GM12878 (cell line): ENCODE measurements at regions not wholly inside any gene's neighbourhood (a gene's known extent, or its start where the extent isn't known, plus 50 kb on each side); places are given as distances from the start of the nearest gene placed in this dataset.

ENCODE experiments used
- ATAC-seq: fragments of 200-7000 bp; cut with Tn5 transposase; 3 replicates; pipeline ENCODE4 v1.9.1; 2020; ENCODE audit warnings: mild to moderate bottlenecking, moderate library complexity
- BruUV-seq: library from RNA; stranded (reverse); fragments of 400-500 nt; replicated peaks from 2 replicates; lab custom pipeline; 2021; lab: Mats Ljungman, UMichigan
- CTCF ChIA-PET: fragments of 300-600 bp; sonication (Branson Sonifier 250); formaldehyde crosslinking; extraction: SDS; loops from one replicate; lab custom pipeline; 2021; ENCODE audit warnings: inconsistent platforms; lab: Yijun Ruan, JAX
- POLR2A ChIA-PET: fragments of 350-600 bp; formaldehyde crosslinking; extraction: SDS; loops from one replicate; lab custom pipeline; 2021; ENCODE audit warnings: inconsistent platforms; lab: Charles Lee
- RAD21 ChIA-PET: fragments of 300-600 bp; sonication (Branson Sonifier 250); formaldehyde crosslinking; loops from one replicate; lab custom pipeline; 2023; ENCODE audit warnings: antibody characterized with exemption; ENCODE audit not compliant: unreplicated experiment; lab: Charles Lee
- SMC1A ChIA-PET: fragments of 300-600 bp; sonication (Branson Sonifier 250); formaldehyde crosslinking; loops from one replicate; lab custom pipeline; 2023; ENCODE audit not compliant: unreplicated experiment, uncharacterized antibody; lab: Charles Lee
- DNase-seq: peaks from one replicate; pipeline ENCODE4 v3.0.0-alpha.2; 2011; ENCODE audit warnings: low read depth, low spot score
- FAIRE-seq: peaks from 3 replicates; lab custom pipeline; 2011; peaks lifted over from hg19 to GRCh38; lab: Jason Lieb, UNC
- H2AFZ ChIP-seq: 2 replicates; pipeline ENCODE4 v1.6.0; 2011; ENCODE audit warnings: low read depth, low read length, control low read depth; ENCODE audit not compliant: control insufficient read depth
- H3K27ac ChIP-seq: 2 replicates; pipeline ENCODE4 v1.5.1; 2011; ENCODE audit warnings: control low read depth; ENCODE audit not compliant: control insufficient read depth, insufficient read depth
- H3K27me3 ChIP-seq, 2 experiments: replicated peaks in 1 of 2; 2 replicates each; pipeline versions ENCODE4 v1.6.0 to v1.6.1; 2011; ENCODE audit warnings: low read length in 1 of 2; ENCODE audit not compliant: control insufficient read depth in 2 of 2, insufficient read depth in 2 of 2
- H3K36me3 ChIP-seq, 2 experiments: 2 replicates each; pipeline ENCODE4 v1.5.1; 2011; ENCODE audit warnings: low read length in 1 of 2; ENCODE audit not compliant: control insufficient read depth in 2 of 2, insufficient read depth in 2 of 2
- H3K4me1 ChIP-seq: 2 replicates; pipeline ENCODE4 v1.6.1; 2011; ENCODE audit warnings: mild to moderate bottlenecking, low read length, moderate library complexity, mixed read lengths; ENCODE audit not compliant: control insufficient read depth, insufficient read depth
- H3K4me2 ChIP-seq: 2 replicates; pipeline ENCODE4 v1.6.0; 2011; ENCODE audit warnings: control low read depth; ENCODE audit not compliant: control insufficient read depth, insufficient read depth
- H3K4me3 ChIP-seq: fragments of 200-600 bp; sonication (generic); 2 replicates; pipeline ENCODE4 v1.5.1; 2016
- H3K79me2 ChIP-seq: 2 replicates; pipeline ENCODE4 v1.6.0; 2011; ENCODE audit warnings: low read length; ENCODE audit not compliant: control insufficient read depth, insufficient read depth
- H3K9ac ChIP-seq: 2 replicates; pipeline ENCODE4 v1.8.0; 2011; ENCODE audit warnings: low read length, control low read depth, mixed read lengths; ENCODE audit not compliant: control insufficient read depth, insufficient read depth
- H3K9me3 ChIP-seq: replicated peaks from 3 replicates; pipeline ENCODE4 v1.5.1; 2011; ENCODE audit warnings: mild to moderate bottlenecking, low read length; ENCODE audit not compliant: control insufficient read depth, insufficient read depth
- H4K20me1 ChIP-seq: 2 replicates; pipeline ENCODE4 v1.6.0; 2011; ENCODE audit not compliant: control insufficient read depth, insufficient read depth
- ATF2 ChIP-seq: IDR thresholded peaks from 2 replicates; pipeline ENCODE4 v1.6.1; 2012; ENCODE audit warnings: low read length, inconsistent platforms
- CHD4 ChIP-seq: fragments of 200-600 bp; sonication (generic); IDR thresholded peaks from 2 replicates; pipeline ENCODE4 v1.6.1; 2016; ENCODE audit warnings: mild to moderate bottlenecking
- EED ChIP-seq: sonication (generic); IDR thresholded peaks from 2 replicates; pipeline ENCODE4 v1.6.1; 2016; ENCODE audit warnings: antibody characterized with exemption, low read depth
- EP300 ChIP-seq, 2 experiments: fragments of 150-350 bp in 1 of 2; IDR thresholded peaks; 2 replicates each; pipeline ENCODE4 v1.6.1; 2011 to 2012; ENCODE audit warnings: low read depth in 2 of 2, low read length in 2 of 2, borderline replicate concordance in 1 of 2, improper control_type of control experiment in 1 of 2, inconsistent platforms in 1 of 2; ENCODE audit not compliant: control insufficient read depth in 1 of 2
- JUNB ChIP-seq: IDR thresholded peaks from 2 replicates; pipeline ENCODE4 v1.6.1; 2016; ENCODE audit warnings: antibody characterized with exemption, mild to moderate bottlenecking
- KDM1A ChIP-seq: fragments of 200-600 bp; sonication (generic); IDR thresholded peaks from 2 replicates; pipeline ENCODE4 v1.6.1; 2016; ENCODE audit warnings: borderline replicate concordance
- NR2C2 ChIP-seq: IDR thresholded peaks from 2 replicates; pipeline ENCODE4 v1.6.1; 2011; ENCODE audit warnings: borderline replicate concordance, low read depth; ENCODE audit not compliant: control insufficient read depth, insufficient read length
- PBX3 ChIP-seq: IDR thresholded peaks from 2 replicates; pipeline ENCODE4 v1.6.1; 2011; ENCODE audit warnings: mild to moderate bottlenecking, low read depth, low read length, moderate library complexity; ENCODE audit not compliant: insufficient replicate concordance
- POLR2A ChIP-seq: IDR thresholded peaks from 2 replicates; pipeline ENCODE4 v1.6.1; 2011; ENCODE audit warnings: low read depth, mild to moderate bottlenecking, low read length
- RELA ChIP-seq: fragments of 450-650 bp; IDR thresholded peaks from 2 replicates; pipeline ENCODE4 v1.8.0; 2014; ENCODE audit warnings: borderline replicate concordance; ENCODE audit not compliant: partially characterized antibody
- SP1 ChIP-seq: IDR thresholded peaks from one replicate; pipeline ENCODE4 v1.6.1; 2011; ENCODE audit warnings: low read depth, low read length
- SREBF1 ChIP-seq: IDR thresholded peaks from 2 replicates; pipeline ENCODE4 v1.6.1; 2012; ENCODE audit warnings: mild to moderate bottlenecking, low read length
- TCF12 ChIP-seq: IDR thresholded peaks from 2 replicates; pipeline ENCODE4 v1.6.1; 2011; ENCODE audit warnings: low read depth, mild to moderate bottlenecking, low read length
- WGBS: methylation state at CpG from one replicate; pipeline ENCODE4 v1.1.6; 2016; ENCODE audit warnings: low lambda C conversion rate; ENCODE audit not compliant: insufficient replicate concordance, insufficient coverage; ENCODE audit errors: missing lambda C conversion rate; 5-methylcytosine and 5-hydroxymethylcytosine counted together
- in situ Hi-C: fragments of 300-500 bp; cut with MboI; formaldehyde crosslinking; loops from 9 replicates; pipeline ENCODE4 v1.14.3; 2018; ENCODE audit warnings: mixed read lengths
- intact Hi-C: fragments of 100-400 bp; cut with micrococcal nuclease; formaldehyde crosslinking; loops from one replicate; pipeline ENCODE4 v1.14.2; 2022; ENCODE audit not compliant: unreplicated experiment

- Histone ChIP-seq H3K4me2 (no peak overlapping the region), H2AFZ (no peak overlapping the region), H3K36me3 (peaks cover 0 to 5% of the 10 kb centered on the region in 2 experiments; a peak in 1 of 4 replicates), H3K9me3 (no peaks in the 10 kb centered on the region), H3K4me1 (no peaks in the 10 kb centered on the region), H3K9ac (no peak overlapping the region), H3K27ac (no peak overlapping the region), H3K27me3 (no peaks in the 10 kb centered on the region), H4K20me1 (no peaks in the 10 kb centered on the region), H3K79me2 (peaks cover 28% of the 10 kb centered on the region), H3K4me3 (no peak overlapping the region)
- no TSS peak for BruUV-seq
- in situ Hi-C loops = no loop called here
- ChIA-PET CTCF (interaction anchor here (1.0 to 1.8 kb wide), 5 partner anchors 7 to 161 kb away, joined by 3 to 11 read pairs (median 5); no protein-coding TSS in a partner anchor), SMC1A (interaction anchor here (1.1 to 3.0 kb wide), 10 partner anchors 8 to 166 kb away, joined by 3 to 21 read pairs (median 3); no protein-coding TSS in a partner anchor), RAD21 (interaction anchor here (1.2 kb wide), 1 partner anchor 48 kb away, joined by 3 read pairs; no protein-coding TSS in a partner anchor), POLR2A (interaction anchor here (1.0 to 1.6 kb wide), 2 partner anchors 8 to 14 kb away, joined by 3 to 5 read pairs; no protein-coding TSS in a partner anchor)
- no peak for FAIRE-seq
- no peak; the same call in 1 of the 3 replicates for ATAC-seq
- no peak for DNase-seq
- intact Hi-C loops = no loop called here
- no peak for TF ChIP-seq TCF12
- TF ChIP-seq JUNB = 0 out of 2 replicates have a peak, but pooled peaks have one; percentile 8
- WGBS = 77% methylated on average over 6 of the region's 6 CpGs
These were observed 64.2 kb upstream of the TMCC3 start for GRCh38 chr12:94714378-94715114.

- ChIA-PET CTCF (interaction anchor here (0.5 to 1.8 kb wide), 9 partner anchors 8 to 267 kb away, joined by 3 to 6 read pairs (median 3); no protein-coding TSS in a partner anchor), SMC1A (interaction anchor here (0.7 to 3.0 kb wide), 12 partner anchors 9 to 167 kb away, joined by 3 to 21 read pairs (median 3); no protein-coding TSS in a partner anchor), POLR2A (interaction anchor here (0.5 kb wide), 1 partner anchor 388 kb away, joined by 3 read pairs; no protein-coding TSS in a partner anchor), RAD21 (interaction anchor here (0.7 to 1.4 kb wide), 4 partner anchors 8 to 210 kb away, joined by 3 to 4 read pairs (median 4); no protein-coding TSS in a partner anchor)
- no peaks in the 10 kb centered on the region for H3K9me3 ChIP-seq
- no peaks in the 10 kb centered on the region for H3K27me3 ChIP-seq
- no TSS peak for BruUV-seq
- H2AFZ ChIP-seq = no peak overlapping the region
- peaks cover 0 to 5% of the 10 kb centered on the region in 2 experiments; a peak in 1 of 4 replicates for H3K36me3 ChIP-seq
- in situ Hi-C loops = no loop called here
- ATAC-seq (no peak), DNase-seq (no peak), FAIRE-seq (no peak)
- H3K27ac ChIP-seq = no peak overlapping the region
- H4K20me1 ChIP-seq = no peaks in the 10 kb centered on the region
- H3K4me2 ChIP-seq = no peak overlapping the region
- no peak overlapping the region for H3K9ac ChIP-seq
- WGBS = 90% methylated on average over 7 of the region's 7 CpGs
- intact Hi-C loops = no loop called here
- no peaks in the 10 kb centered on the region for H3K4me1 ChIP-seq
- no peak overlapping the region for H3K4me3 ChIP-seq
- H3K79me2 ChIP-seq = peaks cover 20% of the 10 kb centered on the region
- TF ChIP-seq SREBF1 = no peak
- no peak for TF ChIP-seq POLR2A
- TF ChIP-seq PBX3 = no peak
- TF ChIP-seq EP300 (IDR thresholded peaks at IDR 0.05; ENCODE audit: borderline replicate concordance in 1 of 2, control insufficient read depth in 1 of 2, low read depth in 2 of 2, low read length in 2 of 2) = no peak
- no peak for TF ChIP-seq KDM1A
- no peak for TF ChIP-seq EED
- no peak for TF ChIP-seq SP1
- no peak for TF ChIP-seq RELA
- TF ChIP-seq NR2C2 = no peak
- no peak for TF ChIP-seq CHD4
- TF ChIP-seq TCF12 = no peak
- TF ChIP-seq ATF2 = no peak
These were observed 62.6 kb upstream of the TMCC3 start for GRCh38 chr12:94712815-94713515.
